Activated CD8-positive, alpha-beta memory T cell treated with anti-CD3 and anti-CD28 coated beads, Interleukin-2, amount 10 ng/mL, durations not matched to agents 7 days and 5 days (primary cell): ENCODE measurements at regions not wholly inside any gene's neighbourhood (a gene's known extent, or its start where the extent isn't known, plus 50 kb on each side); places are given as distances from the start of the nearest gene placed in this dataset.

Source experiments
- ATAC-seq: fragments of 150-1000 bp; cut with Tn5 transposase; one replicate; pipeline ENCODE4 v1.10.0; 2021; ENCODE audit warnings: moderate library complexity
- CTCF ChIA-PET: fragments of 350-600 bp; sonication (Branson Sonifier 250); formaldehyde crosslinking; loops from one replicate; lab custom pipeline; 2021; ENCODE audit warnings: antibody characterized with exemption; lab: Charles Lee
- DNase-seq: peaks from one replicate; pipeline ENCODE4 v3.0.0-alpha.2; 2020
- H3K27ac Mint-ChIP-seq: one replicate; pipeline ENCODE4 v1.8.0; 2021; ENCODE audit warnings: mild to moderate bottlenecking, mixed read lengths
- H3K27me3 Mint-ChIP-seq: one replicate; pipeline ENCODE4 v1.8.0; 2021; ENCODE audit warnings: mixed read lengths
- H3K36me3 Mint-ChIP-seq: one replicate; pipeline ENCODE4 v1.8.0; 2021; ENCODE audit warnings: mild to moderate bottlenecking, mixed read lengths
- H3K4me1 Mint-ChIP-seq: one replicate; pipeline ENCODE4 v1.8.0; 2021; ENCODE audit warnings: mixed read lengths
- H3K4me3 Mint-ChIP-seq: one replicate; pipeline ENCODE4 v1.8.0; 2021; ENCODE audit warnings: mild to moderate bottlenecking, moderate library complexity, mixed read lengths
- H3K9me3 Mint-ChIP-seq: one replicate; pipeline ENCODE4 v1.8.0; 2022; ENCODE audit warnings: low read depth, mixed read lengths

DNA sequence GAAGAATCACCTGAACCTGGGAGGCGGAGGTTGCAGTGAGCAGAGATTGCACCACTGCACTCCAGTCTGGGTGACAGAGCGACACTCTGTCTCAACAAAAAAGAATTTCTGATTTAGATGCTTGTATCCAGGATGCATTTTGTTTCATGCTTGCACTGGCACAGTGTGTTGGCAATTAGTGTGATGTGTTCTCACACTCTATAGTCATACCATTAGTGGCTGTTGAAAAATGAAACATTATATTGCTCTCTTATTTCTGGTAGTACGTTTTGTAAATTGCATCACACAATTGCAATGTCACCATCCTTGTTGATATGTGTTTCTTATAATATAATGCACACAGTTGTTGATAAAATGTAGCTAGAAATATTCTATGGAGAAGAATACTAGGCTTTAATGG is 51.3 kb upstream of the RMST start:
- CTCF ChIA-PET: interaction anchor here (1.0 kb wide), 1 partner anchor 69 kb away, joined by 3 read pairs; no protein-coding TSS in a partner anchor
- Mint-ChIP-seq H3K4me3 (no peak overlapping the region), H3K27me3 (no peaks in the 10 kb centered on the region), H3K27ac (no peak overlapping the region), H3K9me3 (no peaks in the 10 kb centered on the region), H3K36me3 (no peaks in the 10 kb centered on the region), H3K4me1 (no peaks in the 10 kb centered on the region)
- no peak for ATAC-seq
- DNase-seq: no peak
